Vagina (tissue), 2 donors: ENCODE measurements at regions not wholly inside any gene's neighbourhood (a gene's known extent, or its start where the extent isn't known, plus 50 kb on each side); places are given as distances from the start of the nearest gene placed in this dataset.

Experiments used
- DNase-seq, 2 donors: peaks; one replicate each; pipeline ENCODE4 v3.0.0-alpha.2; 2017; ENCODE audit errors: extremely low spot score in 2 of 2
- H3K27ac ChIP-seq: fragments of 200-600 bp; sonication (generic); one replicate; pipeline ENCODE4 v1.5.1; 2019
- H3K27me3 ChIP-seq: fragments of 200-600 bp; sonication (generic); one replicate; pipeline ENCODE4 v1.5.1; 2019
- H3K36me3 ChIP-seq, 2 donors: fragments of 200-600 bp; sonication (generic); one replicate each; pipeline ENCODE4 v1.5.1; 2017 to 2019
- H3K4me1 ChIP-seq: fragments of 200-600 bp; sonication (generic); one replicate; pipeline ENCODE4 v1.5.1; 2019
- H3K4me3 ChIP-seq, 2 donors: fragments of 200-600 bp; sonication (generic); 1 replicate in 1 of 2; 2 replicates in 1 of 2; pipeline ENCODE4 v1.5.1; 2016 to 2019
- H3K9me3 ChIP-seq: fragments of 200-600 bp; sonication (generic); one replicate; pipeline ENCODE4 v1.5.1; 2019
- CTCF ChIP-seq, 3 experiments: fragments of 450-650 bp in 2 of 3; fragments of 200-600 bp in 1 of 3; sonication (generic) in 1 of 3; IDR thresholded peaks; one replicate each; pipeline ENCODE4 v1.5.1; 2017 to 2019; ENCODE audit warnings: antibody characterized with exemption in 3 of 3, mild to moderate bottlenecking in 2 of 3, moderate library complexity in 2 of 3
- POLR2A ChIP-seq, 2 donors: fragments of 450-650 bp; IDR thresholded peaks; one replicate each; pipeline ENCODE4 v1.6.1; 2017; ENCODE audit warnings: antibody characterized with exemption in 2 of 2, mild to moderate bottlenecking in 2 of 2, moderate library complexity in 2 of 2
- POLR2AphosphoS5 ChIP-seq, 2 donors: sonication (generic); formaldehyde crosslinking; IDR thresholded peaks; one replicate each; pipeline ENCODE4 v1.9.0; 2017; ENCODE audit warnings: antibody characterized with exemption in 2 of 2, mild to moderate bottlenecking in 2 of 2, low read depth in 1 of 2; ENCODE audit not compliant: insufficient read depth in 1 of 2
- intact Hi-C: fragments of 100-400 bp; cut with DNase I; formaldehyde crosslinking; loops from one replicate; pipeline ENCODE4 v1.15.1; 2023

GRCh38 chr1:81600878-81601622 is 199.7 kb upstream of the ADGRL2 start:
- H3K27me3 ChIP-seq: no peaks in the 10 kb centered on the region
- no peak for TF ChIP-seq CTCF (IDR thresholded peaks at IDR 0.05)
- TF ChIP-seq POLR2A (IDR thresholded peaks at IDR 0.05): no peak
- TF ChIP-seq POLR2AphosphoS5 (IDR thresholded peaks at IDR 0.05; ENCODE audit: insufficient read depth in 1 of 2, low read depth in 1 of 2): no peak
- H3K9me3 ChIP-seq: no peaks in the 10 kb centered on the region
- no peak overlapping the region for H3K4me3 ChIP-seq
- no peak for DNase-seq
- intact Hi-C loops: no loop called here
- no peak overlapping the region for H3K27ac ChIP-seq
- H3K36me3 ChIP-seq: no peaks in the 10 kb centered on the region
- H3K4me1 ChIP-seq: no peaks in the 10 kb centered on the region

- no peak for DNase-seq
- no peaks in the 10 kb centered on the region for H3K4me1 ChIP-seq
- no peak overlapping the region for H3K27ac ChIP-seq
- H3K27me3 ChIP-seq: no peaks in the 10 kb centered on the region
- H3K9me3 ChIP-seq: no peaks in the 10 kb centered on the region
- no peak for TF ChIP-seq CTCF (IDR thresholded peaks at IDR 0.05)
- TF ChIP-seq POLR2AphosphoS5 (IDR thresholded peaks at IDR 0.05; ENCODE audit: insufficient read depth in 1 of 2, low read depth in 1 of 2): no peak
- no peak for TF ChIP-seq POLR2A (IDR thresholded peaks at IDR 0.05)
- no peak overlapping the region for H3K4me3 ChIP-seq
- intact Hi-C loops: no loop called here
- no peaks in the 10 kb centered on the region for H3K36me3 ChIP-seq
Measured at GRCh38 chr1:81600363-81600762, 200.4 kb upstream of the ADGRL2 start.

- Histone ChIP-seq H3K36me3 (no peaks in the 10 kb centered on the region), H3K4me3 (no peak overlapping the region), H3K4me1 (no peaks in the 10 kb centered on the region), H3K27me3 (no peaks in the 10 kb centered on the region), H3K9me3 (no peaks in the 10 kb centered on the region), H3K27ac (no peak overlapping the region)
- DNase-seq: no peak
- intact Hi-C loops: no loop called here
- TF ChIP-seq CTCF (IDR thresholded peaks at IDR 0.05): no peak
- TF ChIP-seq POLR2A (IDR thresholded peaks at IDR 0.05): no peak
- no peak for TF ChIP-seq POLR2AphosphoS5 (IDR thresholded peaks at IDR 0.05; ENCODE audit: insufficient read depth in 1 of 2, low read depth in 1 of 2)
Measured at GRCh38 chr1:81598623-81599022, 202.1 kb upstream of the ADGRL2 start.

GRCh38 chr1:81597720-81598426 is 202.9 kb upstream of the ADGRL2 start:
- intact Hi-C loops: no loop called here
- no peak for TF ChIP-seq POLR2AphosphoS5 (IDR thresholded peaks at IDR 0.05; ENCODE audit: insufficient read depth in 1 of 2, low read depth in 1 of 2)
- no peak for TF ChIP-seq CTCF (IDR thresholded peaks at IDR 0.05)
- no peak for TF ChIP-seq POLR2A (IDR thresholded peaks at IDR 0.05)
- H3K9me3 ChIP-seq: no peaks in the 10 kb centered on the region

GRCh38 chr1:81596341-81596740 is 204.4 kb upstream of the ADGRL2 start:
- Histone ChIP-seq H3K36me3 (no peaks in the 10 kb centered on the region), H3K27me3 (no peaks in the 10 kb centered on the region), H3K9me3 (no peaks in the 10 kb centered on the region), H3K4me1 (no peaks in the 10 kb centered on the region), H3K4me3 (no peak overlapping the region), H3K27ac (no peak overlapping the region)
- DNase-seq: no peak
- TF ChIP-seq POLR2AphosphoS5 (IDR thresholded peaks at IDR 0.05; ENCODE audit: insufficient read depth in 1 of 2, low read depth in 1 of 2) (no peak), POLR2A (IDR thresholded peaks at IDR 0.05) (no peak), CTCF (IDR thresholded peaks at IDR 0.05) (no peak)
- intact Hi-C loops: no loop called here

More at GRCh38 chr1:81597720-81598426, 202.9 kb upstream of the ADGRL2 start:
- no peaks in the 10 kb centered on the region for H3K27me3 ChIP-seq
- H3K36me3 ChIP-seq: no peaks in the 10 kb centered on the region
- no peaks in the 10 kb centered on the region for H3K4me1 ChIP-seq
- DNase-seq: no peak
- no peak overlapping the region for H3K27ac ChIP-seq
- no peak overlapping the region for H3K4me3 ChIP-seq
